Muscle layer of colon (tissue), 2 donors: ENCODE measurements at regions not wholly inside any gene's neighbourhood (a gene's known extent, or its start where the extent isn't known, plus 50 kb on each side); places are given as distances from the start of the nearest gene placed in this dataset.
"Not testable (repeated sequence)": the region's sequence is repeated elsewhere in the genome, so short reads cannot be mapped to it uniquely, and the experiment has no call there.

Experiments
- H3K27ac ChIP-seq: one replicate; pipeline ENCODE4 v1.7.0; 2013; ENCODE audit warnings: low read depth, mild to moderate bottlenecking, low read length, moderate library complexity
- H3K27me3 ChIP-seq, 2 donors: one replicate each; pipeline ENCODE4 v1.7.0; 2013; ENCODE audit warnings: low read length in 2 of 2, mild to moderate bottlenecking in 2 of 2; ENCODE audit not compliant: insufficient read depth in 2 of 2, control insufficient read depth in 1 of 2
- H3K36me3 ChIP-seq: one replicate; pipeline ENCODE4 v1.7.0; 2013; ENCODE audit warnings: mild to moderate bottlenecking, low read length; ENCODE audit not compliant: insufficient read depth
- H3K4me1 ChIP-seq: one replicate; pipeline ENCODE4 v1.7.0; 2013; ENCODE audit warnings: mild to moderate bottlenecking, low read length; ENCODE audit not compliant: insufficient read depth
- H3K4me3 ChIP-seq, 2 donors: one replicate each; pipeline ENCODE4 v1.7.0; 2013; ENCODE audit warnings: low read length in 2 of 2, low read depth in 1 of 2, mild to moderate bottlenecking in 1 of 2, moderate library complexity in 1 of 2
- H3K9ac ChIP-seq: one replicate; pipeline ENCODE4 v1.7.0; 2013; ENCODE audit warnings: low read length
- H3K9me3 ChIP-seq: one replicate; pipeline ENCODE4 v1.7.0; 2013; ENCODE audit warnings: mild to moderate bottlenecking, low read length
- donor health status: abdominal sarcoma.
- donor health status: Adenocarcinoma of cecum.

- no peaks in the 10 kb centered on the region for H3K4me1 ChIP-seq
- H3K27me3 ChIP-seq, result peaks cover 0 to 33% of the 10 kb centered on the region in 2 donors
- H3K4me3 ChIP-seq, result no peak overlapping the region
- no peaks in the 10 kb centered on the region for H3K36me3 ChIP-seq
- H3K27ac ChIP-seq, result no peak overlapping the region
- H3K9me3 ChIP-seq, result no peaks in the 10 kb centered on the region
- no peak overlapping the region for H3K9ac ChIP-seq
Measured at GRCh38 chr4:1530356-1530755, 124.1 kb upstream of the NKX1-1 start.

- Histone ChIP-seq H3K9ac (no peak overlapping the region), H3K27ac (no peak overlapping the region), H3K27me3 (peaks cover 0 to 5% of the 10 kb centered on the region in 2 donors)
Measured at GRCh38 chr4:1524761-1525160, 118.5 kb upstream of the NKX1-1 start.

GRCh38 chr4:1523907-1524636 lies 117.8 kb upstream of the NKX1-1 start:
- Histone ChIP-seq H3K9ac (no peak overlapping the region), H3K9me3 (no peaks in the 10 kb centered on the region), H3K4me1 (no peaks in the 10 kb centered on the region), H3K36me3 (no peaks in the 10 kb centered on the region), H3K27me3 (peaks cover 0 to 11% of the 10 kb centered on the region in 2 donors), H3K4me3 (no peak overlapping the region), H3K27ac (no peak overlapping the region)

More at GRCh38 chr4:1524761-1525160, 118.5 kb upstream of the NKX1-1 start:
- H3K4me1 ChIP-seq, result no peaks in the 10 kb centered on the region
- no peak overlapping the region for H3K4me3 ChIP-seq
- H3K36me3 ChIP-seq, result no peaks in the 10 kb centered on the region
- H3K9me3 ChIP-seq, result no peaks in the 10 kb centered on the region

- no peaks in the 10 kb centered on the region for H3K9me3 ChIP-seq
- H3K27me3 ChIP-seq, result peaks cover 0 to 15% of the 10 kb centered on the region in 2 donors
- H3K4me3 ChIP-seq, result no peak overlapping the region
- no peaks in the 10 kb centered on the region for H3K36me3 ChIP-seq
- H3K27ac ChIP-seq, result no peak overlapping the region
- no peak overlapping the region for H3K9ac ChIP-seq
- H3K4me1 ChIP-seq, result no peaks in the 10 kb centered on the region
Measured at GRCh38 chr4:1523506-1523905, 117.3 kb upstream of the NKX1-1 start.

GRCh38 chr4:1523033-1523432 lies 116.8 kb upstream of the NKX1-1 start:
- Histone ChIP-seq H3K9me3 (no peaks in the 10 kb centered on the region), H3K27ac (no peak overlapping the region), H3K9ac (no peak overlapping the region), H3K4me3 (no peak overlapping the region), H3K4me1 (no peaks in the 10 kb centered on the region), H3K27me3 (peaks cover 0 to 19% of the 10 kb centered on the region in 2 donors), H3K36me3 (no peaks in the 10 kb centered on the region)

GRCh38 chr4:1522606-1523005 lies 116.4 kb upstream of the NKX1-1 start:
- H3K4me1 ChIP-seq, result no peaks in the 10 kb centered on the region
- H3K9me3 ChIP-seq, result no peaks in the 10 kb centered on the region
- H3K9ac ChIP-seq, result no peak overlapping the region
- no peak overlapping the region for H3K4me3 ChIP-seq
- H3K27me3 ChIP-seq, result peaks cover 0 to 23% of the 10 kb centered on the region in 2 donors
- no peaks in the 10 kb centered on the region for H3K36me3 ChIP-seq
- H3K27ac ChIP-seq, result no peak overlapping the region

GRCh38 chr4:1521821-1522361 lies 115.6 kb upstream of the NKX1-1 start:
- Histone ChIP-seq H3K4me3 (no peak overlapping the region), H3K9ac (no peak overlapping the region), H3K4me1 (no peaks in the 10 kb centered on the region), H3K27me3 (peaks cover 0 to 31% of the 10 kb centered on the region in 2 donors), H3K9me3 (no peaks in the 10 kb centered on the region), H3K27ac (no peak overlapping the region), H3K36me3 (no peaks in the 10 kb centered on the region)

- not testable (repeated sequence) for H3K9me3 ChIP-seq, H3K27ac ChIP-seq, H3K9ac ChIP-seq, H3K4me1 ChIP-seq, H3K4me3 ChIP-seq, H3K36me3 ChIP-seq
- peaks cover 0 to 40% of the 10 kb centered on the region in 2 donors for H3K27me3 ChIP-seq
Measured at GRCh38 chr4:1520795-1521576, 114.7 kb upstream of the NKX1-1 start.

- no peak overlapping the region for H3K4me3 ChIP-seq
- no peaks in the 10 kb centered on the region for H3K9me3 ChIP-seq
- H3K4me1 ChIP-seq, result no peaks in the 10 kb centered on the region
- no peak overlapping the region for H3K27ac ChIP-seq
- no peaks in the 10 kb centered on the region for H3K36me3 ChIP-seq
- H3K9ac ChIP-seq, result no peak overlapping the region
- peaks cover 0 to 46% of the 10 kb centered on the region in 2 donors for H3K27me3 ChIP-seq
Measured at GRCh38 chr4:1519787-1520661, 113.8 kb upstream of the NKX1-1 start.

- peaks cover 0 to 46% of the 10 kb centered on the region in 2 donors for H3K27me3 ChIP-seq
- no peaks in the 10 kb centered on the region for H3K4me1 ChIP-seq
- no peak overlapping the region for H3K27ac ChIP-seq
- no peak overlapping the region for H3K4me3 ChIP-seq
- no peak overlapping the region for H3K9ac ChIP-seq
- no peaks in the 10 kb centered on the region for H3K36me3 ChIP-seq
- no peaks in the 10 kb centered on the region for H3K9me3 ChIP-seq
Measured at GRCh38 chr4:1518997-1519700, 112.9 kb upstream of the NKX1-1 start.
